ENCODE measurements at regions not wholly inside any gene's neighbourhood (a gene's known extent, or its start where the extent isn't known, plus 50 kb on each side); places are given as distances from the start of the nearest gene placed in this dataset.
"Not testable (repeated sequence)": the region's sequence is repeated elsewhere in the genome, so short reads cannot be mapped to it uniquely, and the experiment has no call there.

- H3K36me3 ChIP-seq (ENCODE audit: control insufficient read depth, insufficient read depth, low read length); H3K9me3 ChIP-seq (ENCODE audit: control insufficient read depth, insufficient read depth, low read length); H3K4me1 ChIP-seq (ENCODE audit: control insufficient read depth, insufficient read depth, low read length); H3K4me3 ChIP-seq (ENCODE audit: low read length); H3K27me3 ChIP-seq (ENCODE audit: control insufficient read depth, insufficient read depth, low read length); H3K27ac ChIP-seq (ENCODE audit: low read length); DNase-seq (ENCODE audit: low read depth, low spot score): not testable (repeated sequence)
- no CpG with 5 or more reads among the region's 3 CpGs for WGBS (ENCODE audit: insufficient coverage, insufficient read length)
These were observed 402.3 kb downstream of the PSAT1 start for GRCh38 chr9:78699217-78699616.

DNA sequence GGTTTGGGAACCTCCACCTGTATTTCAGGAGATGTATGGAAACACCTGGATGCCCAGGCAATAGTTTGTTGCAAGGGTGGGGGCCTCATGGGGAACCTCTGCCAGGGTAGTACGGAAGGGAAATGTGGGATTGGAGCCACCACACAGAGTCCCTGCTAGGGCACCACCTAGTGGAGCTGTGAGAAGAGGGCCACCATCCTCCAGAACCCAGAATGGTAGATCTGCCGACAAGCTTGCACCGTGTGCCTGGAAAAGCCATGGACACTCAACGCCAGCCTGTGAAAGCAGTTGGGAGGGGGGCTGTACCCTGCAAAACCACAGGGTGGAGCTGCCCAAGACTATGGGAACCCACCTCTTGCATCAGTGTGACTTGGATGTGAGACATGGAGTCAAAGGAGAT is 407.2 kb downstream of the PSAT1 start:
- peak; percentile 16 for DNase-seq (ENCODE audit: low read depth, low spot score)
- H3K4me3 ChIP-seq (ENCODE audit: low read length): not testable (repeated sequence)

GRCh38 chr9:78707080-78707479 is 410.2 kb downstream of the PSAT1 start:
- no peak overlapping the region for H3K4me3 ChIP-seq (ENCODE audit: low read length)
- no peaks in the 10 kb centered on the region for H3K4me1 ChIP-seq (ENCODE audit: control insufficient read depth, insufficient read depth, low read length)
- WGBS (ENCODE audit: insufficient coverage, insufficient read length): no CpG with 5 or more reads among the region's 3 CpGs
- no peaks in the 10 kb centered on the region for H3K9me3 ChIP-seq (ENCODE audit: control insufficient read depth, insufficient read depth, low read length)
- H3K36me3 ChIP-seq (ENCODE audit: control insufficient read depth, insufficient read depth, low read length): no peaks in the 10 kb centered on the region
- no peak for DNase-seq (ENCODE audit: low read depth, low spot score)
- H3K27ac ChIP-seq (ENCODE audit: low read length): no peak overlapping the region
- no peaks in the 10 kb centered on the region for H3K27me3 ChIP-seq (ENCODE audit: control insufficient read depth, insufficient read depth, low read length)

More for the DNA sequence above, 407.2 kb downstream of the PSAT1 start:
- H3K36me3 ChIP-seq (ENCODE audit: control insufficient read depth, insufficient read depth, low read length); H3K27ac ChIP-seq (ENCODE audit: low read length); H3K27me3 ChIP-seq (ENCODE audit: control insufficient read depth, insufficient read depth, low read length); H3K9me3 ChIP-seq (ENCODE audit: control insufficient read depth, insufficient read depth, low read length); H3K4me1 ChIP-seq (ENCODE audit: control insufficient read depth, insufficient read depth, low read length): not testable (repeated sequence)
- no CpG with 5 or more reads among the region's 4 CpGs for WGBS (ENCODE audit: insufficient coverage, insufficient read length)

- H3K36me3 ChIP-seq (ENCODE audit: control insufficient read depth, insufficient read depth, low read length): no peaks in the 10 kb centered on the region
- no CpG with 5 or more reads among the region's 1 CpG for WGBS (ENCODE audit: insufficient coverage, insufficient read length)
- no peak overlapping the region for H3K27ac ChIP-seq (ENCODE audit: low read length)
- no peak for DNase-seq (ENCODE audit: low read depth, low spot score)
- peaks cover 1% of the 10 kb centered on the region for H3K4me1 ChIP-seq (ENCODE audit: control insufficient read depth, insufficient read depth, low read length)
- H3K9me3 ChIP-seq (ENCODE audit: control insufficient read depth, insufficient read depth, low read length): no peaks in the 10 kb centered on the region
- H3K4me3 ChIP-seq (ENCODE audit: low read length): no peak overlapping the region
- H3K27me3 ChIP-seq (ENCODE audit: control insufficient read depth, insufficient read depth, low read length): no peaks in the 10 kb centered on the region
These were observed 410.6 kb downstream of the PSAT1 start for GRCh38 chr9:78707481-78707991.

- no peak overlapping the region for H3K27ac ChIP-seq (ENCODE audit: low read length)
- H3K4me1 ChIP-seq (ENCODE audit: control insufficient read depth, insufficient read depth, low read length): peaks cover 4% of the 10 kb centered on the region
- no peaks in the 10 kb centered on the region for H3K27me3 ChIP-seq (ENCODE audit: control insufficient read depth, insufficient read depth, low read length)
- DNase-seq (ENCODE audit: low read depth, low spot score): no peak
- WGBS (ENCODE audit: insufficient coverage, insufficient read length): no CpG with 5 or more reads among the region's 4 CpGs
- H3K9me3 ChIP-seq (ENCODE audit: control insufficient read depth, insufficient read depth, low read length): no peaks in the 10 kb centered on the region
- H3K36me3 ChIP-seq (ENCODE audit: control insufficient read depth, insufficient read depth, low read length): no peaks in the 10 kb centered on the region
- H3K4me3 ChIP-seq (ENCODE audit: low read length): no peak overlapping the region
These were observed 416.1 kb downstream of the PSAT1 start for GRCh38 chr9:78712903-78713613.

GRCh38 chr9:78713614-78714405 is 416.9 kb downstream of the PSAT1 start:
- Histone ChIP-seq H3K4me1 (ENCODE audit: control insufficient read depth, insufficient read depth, low read length) (peaks cover 4% of the 10 kb centered on the region), H3K27me3 (ENCODE audit: control insufficient read depth, insufficient read depth, low read length) (no peaks in the 10 kb centered on the region), H3K9me3 (ENCODE audit: control insufficient read depth, insufficient read depth, low read length) (no peaks in the 10 kb centered on the region), H3K36me3 (ENCODE audit: control insufficient read depth, insufficient read depth, low read length) (no peaks in the 10 kb centered on the region), H3K27ac (ENCODE audit: low read length) (no peak overlapping the region), H3K4me3 (ENCODE audit: low read length) (no peak overlapping the region)
- no CpG with 5 or more reads among the region's 5 CpGs for WGBS (ENCODE audit: insufficient coverage, insufficient read length)
- DNase-seq (ENCODE audit: low read depth, low spot score): no peak

GRCh38 chr9:78714576-78714975 is 417.7 kb downstream of the PSAT1 start:
- no CpG with 5 or more reads among the region's 2 CpGs for WGBS (ENCODE audit: insufficient coverage, insufficient read length)
- no peak for DNase-seq (ENCODE audit: low read depth, low spot score)

DNA sequence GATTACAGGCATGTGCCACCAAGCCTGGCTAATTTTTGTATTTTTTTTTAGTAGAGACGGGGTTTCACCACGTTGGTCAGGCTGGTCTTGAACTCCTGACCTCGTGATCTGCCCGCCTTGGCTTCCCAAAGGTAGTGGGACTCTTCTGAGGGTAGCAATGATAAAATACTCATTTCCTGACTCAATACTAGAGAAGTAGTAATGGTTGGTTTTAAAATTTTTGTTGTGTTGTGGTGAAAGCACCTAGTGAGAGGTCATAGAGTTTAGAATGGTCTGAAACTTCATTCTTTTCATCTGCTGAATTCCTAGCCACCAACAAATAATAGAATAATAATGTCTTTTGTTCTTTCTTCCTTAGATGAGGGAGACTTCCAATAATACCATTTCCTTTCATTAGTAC is 422.1 kb downstream of the PSAT1 start:
- not testable (repeated sequence) for H3K4me3 ChIP-seq (ENCODE audit: low read length); H3K9me3 ChIP-seq (ENCODE audit: control insufficient read depth, insufficient read depth, low read length); H3K27ac ChIP-seq (ENCODE audit: low read length); H3K27me3 ChIP-seq (ENCODE audit: control insufficient read depth, insufficient read depth, low read length); DNase-seq (ENCODE audit: low read depth, low spot score); H3K36me3 ChIP-seq (ENCODE audit: control insufficient read depth, insufficient read depth, low read length); H3K4me1 ChIP-seq (ENCODE audit: control insufficient read depth, insufficient read depth, low read length)
- no CpG with 5 or more reads among the region's 4 CpGs for whole genome bisulfite sequencing (ENCODE audit: insufficient coverage, insufficient read length)

More at GRCh38 chr9:78714576-78714975, 417.7 kb downstream of the PSAT1 start:
- peaks cover 4% of the 10 kb centered on the region for H3K4me1 ChIP-seq (ENCODE audit: control insufficient read depth, insufficient read depth, low read length)
- H3K27ac ChIP-seq (ENCODE audit: low read length): no peak overlapping the region
- no peaks in the 10 kb centered on the region for H3K27me3 ChIP-seq (ENCODE audit: control insufficient read depth, insufficient read depth, low read length)
- H3K4me3 ChIP-seq (ENCODE audit: low read length): no peak overlapping the region
- no peaks in the 10 kb centered on the region for H3K36me3 ChIP-seq (ENCODE audit: control insufficient read depth, insufficient read depth, low read length)
- no peaks in the 10 kb centered on the region for H3K9me3 ChIP-seq (ENCODE audit: control insufficient read depth, insufficient read depth, low read length)

DNA sequence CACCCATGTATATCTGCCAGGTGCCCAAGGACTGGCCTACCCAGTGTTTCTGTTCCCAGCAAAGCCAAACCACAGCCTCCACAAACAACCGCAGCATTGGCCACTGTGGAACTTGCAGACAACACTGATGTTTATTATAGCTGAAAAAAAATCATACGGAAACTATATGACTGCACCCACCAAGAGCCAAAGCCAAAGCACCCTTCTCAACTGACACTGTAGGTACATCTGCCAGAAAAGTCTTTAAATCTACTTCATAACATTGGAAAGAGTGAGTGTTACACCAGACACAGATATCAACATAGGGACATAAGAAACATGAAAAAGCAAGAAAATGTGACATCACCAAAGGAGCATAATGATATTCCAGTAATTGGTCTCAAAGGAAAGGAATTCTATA is 428.0 kb downstream of the PSAT1 start:
- Histone ChIP-seq H3K9me3 (ENCODE audit: control insufficient read depth, insufficient read depth, low read length) (no peaks in the 10 kb centered on the region), H3K4me1 (ENCODE audit: control insufficient read depth, insufficient read depth, low read length) (no peaks in the 10 kb centered on the region), H3K36me3 (ENCODE audit: control insufficient read depth, insufficient read depth, low read length) (no peaks in the 10 kb centered on the region), H3K4me3 (ENCODE audit: low read length) (no peak overlapping the region), H3K27ac (ENCODE audit: low read length) (no peak overlapping the region), H3K27me3 (ENCODE audit: control insufficient read depth, insufficient read depth, low read length) (no peaks in the 10 kb centered on the region)
- no CpG with 5 or more reads among the region's 2 CpGs for WGBS (ENCODE audit: insufficient coverage, insufficient read length)
- no peak for DNase-seq (ENCODE audit: low read depth, low spot score)

DNA sequence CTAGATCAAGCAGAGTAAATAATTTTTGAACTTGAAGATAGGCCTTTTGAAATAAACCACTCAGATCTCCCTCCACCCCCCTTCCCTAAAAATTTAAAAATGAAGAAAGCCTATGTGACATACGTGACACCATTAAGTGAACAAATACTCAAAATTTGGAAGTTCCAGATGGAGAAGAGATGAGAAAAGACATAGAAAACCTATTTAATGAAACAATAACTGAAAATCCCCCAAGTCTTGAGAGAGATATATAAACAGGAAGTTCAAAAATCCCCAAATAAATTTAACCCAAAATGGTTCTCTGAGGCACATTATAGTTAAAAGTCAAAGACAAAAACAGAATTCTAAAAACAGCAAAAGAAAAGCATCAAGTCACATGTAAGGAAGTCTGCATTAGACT is 428.6 kb downstream of the PSAT1 start:
- H3K9me3 ChIP-seq (ENCODE audit: control insufficient read depth, insufficient read depth, low read length): no peaks in the 10 kb centered on the region
- no CpG with 5 or more reads among the region's 1 CpG for WGBS (ENCODE audit: insufficient coverage, insufficient read length)
- H3K4me1 ChIP-seq (ENCODE audit: control insufficient read depth, insufficient read depth, low read length): no peaks in the 10 kb centered on the region
- no peaks in the 10 kb centered on the region for H3K36me3 ChIP-seq (ENCODE audit: control insufficient read depth, insufficient read depth, low read length)
- no peak overlapping the region for H3K4me3 ChIP-seq (ENCODE audit: low read length)
- no peaks in the 10 kb centered on the region for H3K27me3 ChIP-seq (ENCODE audit: control insufficient read depth, insufficient read depth, low read length)
- DNase-seq (ENCODE audit: low read depth, low spot score): no peak
- H3K27ac ChIP-seq (ENCODE audit: low read length): no peak overlapping the region

Data from iPS DF 6.9 (cell line).